ENCODE measurements at regions not wholly inside any gene's neighbourhood (a gene's known extent, or its start where the extent isn't known, plus 50 kb on each side); places are given as distances from the start of the nearest gene placed in this dataset.

- no peak for DNase-seq
Measured at GRCh38 chr2:157068237-157068636, 189.3 kb upstream of the GALNT5 start.

GRCh38 chr2:157075924-157076323 lies 181.6 kb upstream of the GALNT5 start:
- DNase-seq = no peak

GRCh38 chr2:157076526-157077161 lies 180.9 kb upstream of the GALNT5 start:
- no peak for DNase-seq

GRCh38 chr2:157077753-157078350 lies 179.7 kb upstream of the GALNT5 start:
- DNase-seq = no peak

- no peak for DNase-seq
Measured at GRCh38 chr2:157082950-157083349, 174.6 kb upstream of the GALNT5 start.

GRCh38 chr2:157085522-157085921 lies 172.0 kb upstream of the GALNT5 start:
- DNase-seq = no peak

- DNase-seq = no peak
Measured at GRCh38 chr2:157087373-157088002, 170.0 kb upstream of the GALNT5 start.

- DNase-seq = no peak
Measured at GRCh38 chr2:157093666-157094065, 163.8 kb upstream of the GALNT5 start.

- no peak for DNase-seq
Measured at GRCh38 chr2:157105372-157105771, 152.1 kb upstream of the GALNT5 start.

- DNase-seq = no peak
Measured at GRCh38 chr2:157106950-157107349, 150.6 kb upstream of the GALNT5 start.

GRCh38 chr2:157107460-157107859 lies 150.0 kb upstream of the GALNT5 start:
- no peak for DNase-seq

- DNase-seq = no peak
Measured at GRCh38 chr2:157107877-157108276, 149.6 kb upstream of the GALNT5 start.

GRCh38 chr2:157122776-157123175 lies 134.7 kb upstream of the GALNT5 start:
- no peak for DNase-seq

GRCh38 chr2:157124731-157125130 lies 132.8 kb upstream of the GALNT5 start:
- DNase-seq = no peak

- no peak for DNase-seq
Measured at GRCh38 chr2:157125685-157126084, 131.8 kb upstream of the GALNT5 start.

GRCh38 chr2:157127249-157128012 lies 130.1 kb upstream of the GALNT5 start:
- no peak for DNase-seq

- no peak for DNase-seq
Measured at GRCh38 chr2:157143901-157144300, 113.6 kb upstream of the GALNT5 start.

- DNase-seq = no peak
Measured at GRCh38 chr2:157149270-157149669, 108.2 kb upstream of the GALNT5 start.

- no peak for DNase-seq
Measured at GRCh38 chr2:157150747-157151146, 106.8 kb upstream of the GALNT5 start.

- no peak for DNase-seq
Measured at GRCh38 chr2:157152362-157152761, 105.1 kb upstream of the GALNT5 start.

- DNase-seq = no peak
Measured at GRCh38 chr2:157155992-157156391, 101.5 kb upstream of the GALNT5 start.

- DNase-seq = peak; percentile 18
Measured at GRCh38 chr2:157158111-157158510, 99.4 kb upstream of the GALNT5 start.

GRCh38 chr2:157159221-157159934 lies 98.1 kb upstream of the GALNT5 start:
- DNase-seq = no peak
